ENCODE measurements at regions not wholly inside any gene's neighbourhood (a gene's known extent, or its start where the extent isn't known, plus 50 kb on each side); places are given as distances from the start of the nearest gene placed in this dataset.

GRCh38 chr7:46511442-46512215 is 590.6 kb upstream of the IGFBP3 start:
- H3K27me3 Mint-ChIP-seq (ENCODE audit: insufficient read depth, low read depth) = no peaks in the 10 kb centered on the region
- H3K27me3 ChIP-seq = no peaks in the 10 kb centered on the region
- H3K36me3 ChIP-seq = no peaks in the 10 kb centered on the region
- H3K9me3 Mint-ChIP-seq = no peaks in the 10 kb centered on the region
- H3K4me3 ChIP-seq = no peak overlapping the region
- H3K9ac ChIP-seq = no peak overlapping the region
- H4K20me1 ChIP-seq (ENCODE audit: low read depth) = no peaks in the 10 kb centered on the region
- no peak overlapping the region for H3K27ac Mint-ChIP-seq
- no peaks in the 10 kb centered on the region for H3F3A ChIP-seq (ENCODE audit: low read depth)
- H3K4me3 Mint-ChIP-seq = no peak overlapping the region
- no peaks in the 10 kb centered on the region for H3K36me3 Mint-ChIP-seq
- no peak for DNase-seq (ENCODE audit: low spot score)
- TF ChIP-seq EZH2 (IDR thresholded peaks at IDR 0.05) (no peak), EZH2phosphoT487 (IDR thresholded peaks at IDR 0.05) (no peak), CTCF (IDR thresholded peaks at IDR 0.05) (no peak)
- H3K4me1 Mint-ChIP-seq = peaks cover 6% of the 10 kb centered on the region
- H3K4me1 ChIP-seq = peaks cover 6% of the 10 kb centered on the region
- no peak overlapping the region for H3K27ac ChIP-seq
- no peak overlapping the region for H2AFZ ChIP-seq (replicated peaks)
- no peak overlapping the region for H3K4me2 ChIP-seq
- no peaks in the 10 kb centered on the region for H3K9me3 ChIP-seq (ENCODE audit: low read depth)
- H3K79me2 ChIP-seq (ENCODE audit: low read depth) = no peaks in the 10 kb centered on the region

DNA sequence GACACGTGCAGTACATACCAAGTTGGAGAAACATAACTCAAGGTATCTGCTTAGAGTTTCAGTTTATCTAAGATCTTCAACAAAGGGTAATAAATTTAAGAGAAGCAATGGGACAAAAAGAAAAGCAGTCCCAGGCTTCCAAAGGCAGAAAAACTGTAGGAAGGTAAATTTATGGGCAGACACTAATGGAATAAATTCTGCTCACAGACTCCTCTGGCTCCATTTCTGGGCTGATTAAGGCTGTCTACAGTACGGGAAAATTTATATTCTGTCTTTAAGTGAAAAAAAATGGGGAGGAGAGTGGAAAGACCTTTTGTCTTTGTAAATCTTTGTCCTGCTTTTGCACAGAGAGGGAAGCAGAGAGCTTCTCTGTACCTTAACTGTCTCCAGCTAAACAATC is 587.5 kb upstream of the IGFBP3 start:
- H3F3A ChIP-seq (ENCODE audit: low read depth) = no peaks in the 10 kb centered on the region
- H3K9ac ChIP-seq = no peak overlapping the region
- peaks cover 1% of the 10 kb centered on the region for H3K4me1 Mint-ChIP-seq

GRCh38 chr7:46507560-46507959 is 586.5 kb upstream of the IGFBP3 start:
- Histone ChIP-seq H3F3A (ENCODE audit: low read depth) (no peaks in the 10 kb centered on the region), H3K4me1 (peaks cover 6% of the 10 kb centered on the region), H3K27ac (no peak overlapping the region), H3K79me2 (ENCODE audit: low read depth) (no peaks in the 10 kb centered on the region), H2AFZ (replicated peaks) (no peak overlapping the region), H3K9me3 (ENCODE audit: low read depth) (no peaks in the 10 kb centered on the region), H4K20me1 (ENCODE audit: low read depth) (no peaks in the 10 kb centered on the region), H3K4me2 (no peak overlapping the region), H3K9ac (no peak overlapping the region), H3K36me3 (no peaks in the 10 kb centered on the region), H3K4me3 (no peak overlapping the region), H3K27me3 (no peaks in the 10 kb centered on the region)
- Mint-ChIP-seq H3K27ac (no peak overlapping the region), H3K36me3 (no peaks in the 10 kb centered on the region), H3K4me1 (no peaks in the 10 kb centered on the region), H3K9me3 (peaks cover 5% of the 10 kb centered on the region), H3K4me3 (no peak overlapping the region), H3K27me3 (ENCODE audit: insufficient read depth, low read depth) (no peaks in the 10 kb centered on the region)
- TF ChIP-seq EZH2phosphoT487 (IDR thresholded peaks at IDR 0.05) = no peak
- TF ChIP-seq CTCF (IDR thresholded peaks at IDR 0.05) = no peak
- no peak for TF ChIP-seq EZH2 (IDR thresholded peaks at IDR 0.05)
- peak; percentile 48 for DNase-seq (ENCODE audit: low spot score)

More for the DNA sequence above, 587.5 kb upstream of the IGFBP3 start:
- Histone ChIP-seq H4K20me1 (ENCODE audit: low read depth) (no peaks in the 10 kb centered on the region), H3K36me3 (no peaks in the 10 kb centered on the region), H3K27me3 (no peaks in the 10 kb centered on the region), H3K9me3 (ENCODE audit: low read depth) (no peaks in the 10 kb centered on the region), H3K79me2 (ENCODE audit: low read depth) (no peaks in the 10 kb centered on the region), H3K4me3 (no peak overlapping the region), H3K27ac (no peak overlapping the region), H2AFZ (replicated peaks) (no peak overlapping the region), H3K4me1 (peaks cover 6% of the 10 kb centered on the region), H3K4me2 (no peak overlapping the region)
- Mint-ChIP-seq H3K27ac (no peak overlapping the region), H3K27me3 (ENCODE audit: insufficient read depth, low read depth) (no peaks in the 10 kb centered on the region), H3K4me3 (no peak overlapping the region), H3K36me3 (no peaks in the 10 kb centered on the region), H3K9me3 (peaks cover 5% of the 10 kb centered on the region)
- DNase-seq (ENCODE audit: low spot score) = no peak
- TF ChIP-seq CTCF (IDR thresholded peaks at IDR 0.05) = no peak
- TF ChIP-seq EZH2 (IDR thresholded peaks at IDR 0.05) = no peak
- no peak for TF ChIP-seq EZH2phosphoT487 (IDR thresholded peaks at IDR 0.05)
